ENCODE measurements at regions not wholly inside any gene's neighbourhood (a gene's known extent, or its start where the extent isn't known, plus 50 kb on each side); places are given as distances from the start of the nearest gene placed in this dataset.

- intact Hi-C loops (cut with DNase I) = no loop called here
- ATAC-seq = no peak
- no peak for DNase-seq
Observed at GRCh38 chr9:26605367-26605766, 287.2 kb downstream of the CAAP1 start.

- no peak for ATAC-seq
- intact Hi-C loops (cut with DNase I) = no loop called here
- no peak for DNase-seq
Observed at GRCh38 chr9:26604076-26604662, 288.4 kb downstream of the CAAP1 start.

GRCh38 chr9:26603617-26604016 is 289.0 kb downstream of the CAAP1 start:
- intact Hi-C loops (cut with DNase I) = no loop called here
- ATAC-seq (no peak), DNase-seq (no peak)

- no peak for ATAC-seq
- intact Hi-C loops (cut with DNase I) = no loop called here
- DNase-seq = no peak
Observed at GRCh38 chr9:26597542-26598149, 295.0 kb downstream of the CAAP1 start.

GRCh38 chr9:26579056-26579455 is 313.5 kb downstream of the CAAP1 start:
- DNase-seq (no peak), ATAC-seq (no peak)
- intact Hi-C loops (cut with DNase I) = no loop called here

GRCh38 chr9:26574898-26575440 is 317.6 kb downstream of the CAAP1 start:
- no peak for DNase-seq
- intact Hi-C loops (cut with DNase I) = no loop called here
- no peak for ATAC-seq

- no peak for DNase-seq
- no peak for ATAC-seq
- intact Hi-C loops (cut with DNase I) = no loop called here
Observed at GRCh38 chr9:26574256-26574655, 318.3 kb downstream of the CAAP1 start.

- intact Hi-C loops (cut with DNase I) = no loop called here
- no peak for ATAC-seq
Observed at GRCh38 chr9:26567976-26568375, 324.6 kb downstream of the CAAP1 start.

GRCh38 chr9:26566141-26566540 is 326.5 kb downstream of the CAAP1 start:
- intact Hi-C loops (cut with DNase I) = no loop called here
- DNase-seq (no peak), ATAC-seq (no peak)

More at GRCh38 chr9:26567976-26568375, 324.6 kb downstream of the CAAP1 start:
- no peak for DNase-seq

- DNase-seq (no peak), ATAC-seq (no peak)
- intact Hi-C loops (cut with DNase I) = no loop called here
Observed at GRCh38 chr9:26565118-26565517, 327.5 kb downstream of the CAAP1 start.

- DNase-seq (no peak), ATAC-seq (no peak)
- intact Hi-C loops (cut with DNase I) = no loop called here
Observed at GRCh38 chr9:26562338-26562737, 330.3 kb downstream of the CAAP1 start.

GRCh38 chr9:26561928-26562327 is 330.7 kb downstream of the CAAP1 start:
- no peak for DNase-seq
- ATAC-seq = no peak
- intact Hi-C loops (cut with DNase I) = no loop called here

GRCh38 chr9:26559506-26559905 is 333.1 kb downstream of the CAAP1 start:
- intact Hi-C loops (cut with DNase I) = no loop called here
- DNase-seq (no peak), ATAC-seq (no peak)

GRCh38 chr9:26551971-26552370 is 340.6 kb downstream of the CAAP1 start:
- no peak for ATAC-seq

GRCh38 chr9:26551451-26551850 is 341.2 kb downstream of the CAAP1 start:
- intact Hi-C loops (cut with DNase I) = no loop called here
- DNase-seq = no peak
- no peak for ATAC-seq

More at GRCh38 chr9:26551971-26552370, 340.6 kb downstream of the CAAP1 start:
- DNase-seq = no peak
- intact Hi-C loops (cut with DNase I) = no loop called here

GRCh38 chr9:26548781-26549290 is 343.8 kb downstream of the CAAP1 start:
- no peak for ATAC-seq
- DNase-seq = no peak

GRCh38 chr9:26539867-26540493 is 352.6 kb downstream of the CAAP1 start:
- DNase-seq (no peak), ATAC-seq (no peak)
- intact Hi-C loops (cut with DNase I) = loop anchor here in 1 of 2 donors (10.0 kb wide), 1 partner anchor 55 kb away; no protein-coding TSS in a partner anchor

More at GRCh38 chr9:26548781-26549290, 343.8 kb downstream of the CAAP1 start:
- intact Hi-C loops (cut with DNase I) = loop anchor here in 1 of 2 donors (10.0 kb wide), 1 partner anchor 64 kb away; no protein-coding TSS in a partner anchor

- intact Hi-C loops (cut with DNase I) = no loop called here
- DNase-seq = no peak
- ATAC-seq = no peak
Observed at GRCh38 chr9:26537211-26537610, 355.4 kb downstream of the CAAP1 start.

- intact Hi-C loops (cut with DNase I) = no loop called here
- ATAC-seq = no peak
Observed at GRCh38 chr9:26535151-26535550, 357.5 kb downstream of the CAAP1 start.

GRCh38 chr9:26530841-26531240 is 361.8 kb downstream of the CAAP1 start:
- DNase-seq (no peak), ATAC-seq (no peak)
- intact Hi-C loops (cut with DNase I) = no loop called here

More at GRCh38 chr9:26535151-26535550, 357.5 kb downstream of the CAAP1 start:
- DNase-seq = no peak

Data from left cardiac atrium (tissue), 4 donors.